D721Med (cell line): ENCODE measurements at regions not wholly inside any gene's neighbourhood (a gene's known extent, or its start where the extent isn't known, plus 50 kb on each side); places are given as distances from the start of the nearest gene placed in this dataset.

ENCODE experiments used
- DNase-seq: peaks from one replicate; pipeline ENCODE4 v3.0.0; 2011; ENCODE audit warnings: low spot score; ENCODE audit not compliant: insufficient read length
- FAIRE-seq: peaks from 2 replicates; lab custom pipeline; 2011; peaks lifted over from hg19 to GRCh38; lab: Jason Lieb, UNC
- TF ChIP-seq, protein P1 (sequence below): IDR thresholded peaks from 2 replicates; pipeline ENCODE4 v1.5.1; 2012; ENCODE audit warnings: mild to moderate bottlenecking, control low read depth; ENCODE audit not compliant: insufficient read depth; ENCODE audit errors: missing control alignments

GRCh38 chr9:7382304-7382703 lies 417.3 kb downstream of the DMAC1 start:
- DNase-seq (no peak), FAIRE-seq (no peak)
- TF ChIP-seq, protein P1, sequence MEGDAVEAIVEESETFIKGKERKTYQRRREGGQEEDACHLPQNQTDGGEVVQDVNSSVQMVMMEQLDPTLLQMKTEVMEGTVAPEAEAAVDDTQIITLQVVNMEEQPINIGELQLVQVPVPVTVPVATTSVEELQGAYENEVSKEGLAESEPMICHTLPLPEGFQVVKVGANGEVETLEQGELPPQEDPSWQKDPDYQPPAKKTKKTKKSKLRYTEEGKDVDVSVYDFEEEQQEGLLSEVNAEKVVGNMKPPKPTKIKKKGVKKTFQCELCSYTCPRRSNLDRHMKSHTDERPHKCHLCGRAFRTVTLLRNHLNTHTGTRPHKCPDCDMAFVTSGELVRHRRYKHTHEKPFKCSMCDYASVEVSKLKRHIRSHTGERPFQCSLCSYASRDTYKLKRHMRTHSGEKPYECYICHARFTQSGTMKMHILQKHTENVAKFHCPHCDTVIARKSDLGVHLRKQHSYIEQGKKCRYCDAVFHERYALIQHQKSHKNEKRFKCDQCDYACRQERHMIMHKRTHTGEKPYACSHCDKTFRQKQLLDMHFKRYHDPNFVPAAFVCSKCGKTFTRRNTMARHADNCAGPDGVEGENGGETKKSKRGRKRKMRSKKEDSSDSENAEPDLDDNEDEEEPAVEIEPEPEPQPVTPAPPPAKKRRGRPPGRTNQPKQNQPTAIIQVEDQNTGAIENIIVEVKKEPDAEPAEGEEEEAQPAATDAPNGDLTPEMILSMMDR, result no peak

DNA sequence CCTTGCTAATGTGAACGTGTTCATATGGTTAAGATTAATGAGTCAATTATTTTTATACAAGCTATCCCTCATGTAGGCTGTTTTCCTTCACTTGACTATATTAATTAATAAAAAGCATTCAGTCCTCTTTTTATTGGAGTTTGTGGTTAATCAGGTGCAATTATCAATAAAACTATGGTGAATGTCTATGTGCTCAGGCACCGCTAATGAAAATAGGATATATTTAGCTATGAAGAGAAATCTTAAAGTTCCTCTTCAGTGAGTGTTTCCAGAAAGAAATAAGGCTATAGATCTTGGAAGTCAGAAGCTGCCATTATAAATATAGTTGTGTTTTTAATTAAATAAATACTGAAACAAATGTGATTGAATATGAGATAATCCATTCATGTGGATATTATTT lies 422.1 kb downstream of the DMAC1 start:
- FAIRE-seq, result no peak

GRCh38 chr9:7376833-7377232 lies 422.7 kb downstream of the DMAC1 start:
- no peak for DNase-seq
- no peak for FAIRE-seq
- TF ChIP-seq, protein P1, result no peak

More for the DNA sequence above, 422.1 kb downstream of the DMAC1 start:
- TF ChIP-seq, protein P1, result no peak
- DNase-seq, result no peak

DNA sequence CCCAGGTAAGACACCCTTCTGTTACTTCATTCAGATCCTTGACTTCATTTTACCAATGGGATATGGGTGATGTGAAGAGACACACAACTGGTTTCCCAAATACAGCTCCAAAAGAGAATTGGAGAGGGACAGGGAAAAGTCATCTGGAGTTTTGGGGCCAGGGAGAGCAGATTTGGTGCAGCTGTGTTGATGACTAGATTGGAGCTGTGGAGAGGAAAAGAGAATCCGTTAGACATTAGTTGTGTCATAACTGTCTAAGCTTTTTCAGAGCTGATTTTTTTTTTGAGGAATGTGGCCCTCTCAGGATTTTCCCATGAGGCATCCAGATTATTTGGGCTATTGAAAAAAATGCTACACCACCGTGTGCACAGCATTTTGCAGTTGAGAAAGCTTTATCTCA lies 423.4 kb downstream of the DMAC1 start:
- TF ChIP-seq, protein P1, result no peak
- no peak for FAIRE-seq

DNA sequence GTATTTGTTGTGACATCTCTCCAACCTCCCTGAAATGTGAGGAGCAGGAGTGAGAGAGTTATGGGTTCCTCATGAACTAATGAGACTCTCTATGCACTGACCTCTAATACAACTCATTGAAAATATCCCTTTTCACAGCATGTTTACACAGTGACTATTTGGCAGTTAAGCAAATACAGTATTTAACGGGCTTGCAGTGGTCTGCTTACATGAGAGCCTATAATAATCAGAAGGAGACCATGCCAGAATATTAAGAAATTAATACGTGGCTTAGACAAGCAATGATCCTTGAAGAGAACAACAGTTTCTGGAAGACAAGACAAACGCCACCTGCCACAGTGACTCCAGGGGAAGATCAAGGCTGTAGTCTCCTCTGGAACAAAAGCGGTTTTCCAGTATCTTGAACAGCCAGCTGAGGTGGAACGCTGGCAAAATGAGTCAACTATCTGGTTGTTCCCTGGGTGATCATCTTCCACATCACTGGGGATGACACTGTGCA lies 424.5 kb downstream of the DMAC1 start:
- DNase-seq, result no peak
- FAIRE-seq, result no peak
- TF ChIP-seq, protein P1, result no peak

More for the DNA sequence above, 423.4 kb downstream of the DMAC1 start:
- no peak for DNase-seq

GRCh38 chr9:7370988-7371387 lies 428.6 kb downstream of the DMAC1 start:
- DNase-seq (no peak), FAIRE-seq (no peak)
- TF ChIP-seq, protein P1, result no peak

- DNase-seq (no peak), FAIRE-seq (no peak)
- TF ChIP-seq, protein P1, result no peak
Observed at GRCh38 chr9:7370381-7370780, 429.2 kb downstream of the DMAC1 start.
